ENCODE measurements at regions not wholly inside any gene's neighbourhood (a gene's known extent, or its start where the extent isn't known, plus 50 kb on each side); places are given as distances from the start of the nearest gene placed in this dataset.

DNA sequence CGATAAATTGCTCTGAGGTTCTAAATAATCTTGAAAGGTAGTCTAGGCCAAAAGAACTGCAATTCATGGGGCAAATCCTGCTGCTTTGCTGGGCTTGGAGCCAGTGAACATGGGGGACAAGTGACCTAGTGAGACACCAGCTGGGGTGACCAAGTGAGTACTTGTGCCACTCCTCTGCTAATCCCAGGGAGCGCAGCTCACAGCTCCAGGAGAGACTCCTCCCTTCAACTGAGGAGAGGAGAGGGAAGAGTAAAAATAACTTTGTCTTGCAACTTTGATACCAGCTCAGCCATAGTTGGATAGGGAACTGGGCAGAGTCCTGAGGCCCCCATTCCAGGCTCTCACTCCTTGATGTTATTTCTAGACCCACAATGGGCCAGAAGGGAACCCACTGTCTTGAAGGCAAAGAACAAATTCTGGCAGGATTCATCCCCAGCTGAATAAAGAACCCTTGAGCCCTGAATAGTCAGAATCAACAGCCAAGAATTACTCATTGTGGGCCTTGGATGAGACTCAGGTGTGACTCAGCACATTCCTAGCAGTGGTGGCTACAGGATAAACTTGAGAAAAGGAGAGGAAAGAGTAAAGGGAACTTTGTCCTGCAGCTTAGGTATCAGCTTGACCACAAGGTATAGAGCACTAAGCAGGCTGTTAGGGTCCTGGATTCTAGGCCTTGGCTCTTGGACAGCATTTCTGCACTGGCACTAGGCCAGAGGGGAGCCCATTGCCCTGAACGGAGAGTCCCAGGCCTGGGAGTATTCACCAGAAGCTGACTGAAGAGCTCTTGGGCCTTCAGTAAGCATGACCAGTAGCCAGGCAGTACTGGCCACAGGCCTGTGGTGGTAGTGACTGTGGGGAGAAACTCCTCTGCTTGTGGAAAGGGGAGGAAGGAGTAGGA is 288.3 kb upstream of the CDH18 start:
- no peak for DNase-seq (ENCODE audit: low spot score)

GRCh38 chr5:20266066-20266465 is 278.1 kb upstream of the CDH18 start:
- DNase-seq (ENCODE audit: low spot score) = no peak

DNA sequence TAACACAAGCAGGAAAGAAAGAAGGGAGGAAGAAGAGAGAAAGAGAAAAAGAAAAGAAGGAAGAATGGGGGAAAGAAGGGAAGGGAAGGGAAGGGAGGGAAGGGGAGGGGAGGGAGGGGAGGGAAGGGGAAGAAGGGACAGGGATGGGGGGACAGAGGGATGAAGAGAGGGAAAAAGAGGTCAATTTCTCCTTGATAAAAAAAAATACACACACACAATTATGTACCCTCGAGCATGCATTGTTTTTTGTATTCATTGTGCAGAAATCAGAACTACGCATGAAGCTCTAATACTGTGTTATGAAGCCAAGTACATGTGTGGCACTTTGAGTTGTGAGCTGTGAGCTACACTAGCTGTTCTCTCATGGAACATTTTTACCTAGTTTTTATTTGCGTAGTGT is 274.9 kb upstream of the CDH18 start:
- DNase-seq (ENCODE audit: low spot score) = no peak

GRCh38 chr5:20254748-20255147 is 266.7 kb upstream of the CDH18 start:
- DNase-seq (ENCODE audit: low spot score) = no peak

- no peak for DNase-seq (ENCODE audit: low spot score)
These were observed 260.1 kb upstream of the CDH18 start for GRCh38 chr5:20248118-20248517.

DNA sequence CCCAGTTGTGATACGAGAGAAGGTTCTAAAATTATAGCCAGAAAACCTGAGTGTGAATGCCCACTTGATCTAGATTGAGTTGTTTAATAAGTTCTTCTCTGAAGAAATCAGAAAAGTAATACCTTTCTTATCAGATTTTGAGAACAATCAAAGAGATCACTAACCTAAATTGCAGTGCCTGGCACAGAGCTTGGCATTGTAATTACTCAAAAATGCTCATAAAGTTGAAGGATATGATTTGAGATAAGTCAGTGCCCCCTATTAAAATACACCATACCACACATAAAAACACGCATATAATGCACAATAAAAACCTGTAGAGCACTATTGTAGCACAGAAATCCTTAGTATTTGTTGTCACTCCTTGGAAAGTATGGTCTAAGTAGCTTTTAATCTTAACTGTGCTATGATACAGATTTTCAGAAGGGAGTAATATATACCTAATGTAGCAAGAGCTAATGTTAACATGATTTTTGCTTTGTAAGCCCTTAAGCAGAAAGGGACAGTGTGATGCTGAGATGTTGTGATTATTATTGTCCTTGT is 257.5 kb upstream of the CDH18 start:
- no peak for DNase-seq (ENCODE audit: low spot score)

- DNase-seq (ENCODE audit: low spot score) = no peak
These were observed 253.4 kb upstream of the CDH18 start for GRCh38 chr5:20241351-20241750.

DNA sequence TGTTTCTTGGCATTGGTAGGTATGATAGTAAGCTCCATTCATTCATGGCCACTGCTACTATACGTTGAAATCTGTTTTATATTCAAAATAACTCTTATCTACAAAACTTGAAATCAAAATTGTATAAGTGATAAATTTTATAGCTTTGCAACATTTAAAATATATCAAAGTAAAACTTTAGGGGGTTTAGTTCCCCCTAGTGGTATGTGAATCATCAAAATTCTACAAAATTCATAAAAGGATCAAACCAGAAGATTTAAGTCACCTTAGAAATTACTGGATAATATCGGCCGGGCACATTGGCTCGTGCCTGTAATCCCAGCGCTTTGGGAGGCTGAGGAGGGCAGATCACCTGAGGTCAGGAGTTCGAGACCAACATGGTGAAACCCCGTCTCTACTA is 243.0 kb upstream of the CDH18 start:
- DNase-seq (ENCODE audit: low spot score) = no peak

- DNase-seq (ENCODE audit: low spot score) = no peak
These were observed 242.0 kb upstream of the CDH18 start for GRCh38 chr5:20230010-20230409.

GRCh38 chr5:20229303-20230005 is 241.5 kb upstream of the CDH18 start:
- DNase-seq (ENCODE audit: low spot score) = no peak

- DNase-seq (ENCODE audit: low spot score) = no peak
These were observed 237.0 kb upstream of the CDH18 start for GRCh38 chr5:20224966-20225365.

DNA sequence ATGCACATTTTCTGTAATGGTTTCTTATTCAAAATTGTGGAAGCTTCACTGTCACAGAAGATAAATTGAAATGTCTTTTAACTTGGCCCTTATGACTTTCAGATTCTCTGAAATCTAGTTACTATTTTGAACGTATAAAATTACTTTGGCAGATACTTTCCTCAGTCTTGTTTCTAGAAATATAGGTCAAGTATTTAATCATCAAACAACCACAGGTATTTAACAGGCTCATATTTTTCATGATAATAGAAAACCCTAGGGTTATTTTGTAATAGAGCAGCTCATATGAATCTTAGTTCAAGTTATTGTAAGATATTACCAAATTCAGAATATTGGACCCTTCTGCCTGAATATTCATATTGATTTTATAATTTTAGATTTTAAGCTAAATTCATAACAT is 236.0 kb upstream of the CDH18 start:
- DNase-seq (ENCODE audit: low spot score) = no peak

GRCh38 chr5:20223451-20223850 is 235.5 kb upstream of the CDH18 start:
- no peak for DNase-seq (ENCODE audit: low spot score)

DNA sequence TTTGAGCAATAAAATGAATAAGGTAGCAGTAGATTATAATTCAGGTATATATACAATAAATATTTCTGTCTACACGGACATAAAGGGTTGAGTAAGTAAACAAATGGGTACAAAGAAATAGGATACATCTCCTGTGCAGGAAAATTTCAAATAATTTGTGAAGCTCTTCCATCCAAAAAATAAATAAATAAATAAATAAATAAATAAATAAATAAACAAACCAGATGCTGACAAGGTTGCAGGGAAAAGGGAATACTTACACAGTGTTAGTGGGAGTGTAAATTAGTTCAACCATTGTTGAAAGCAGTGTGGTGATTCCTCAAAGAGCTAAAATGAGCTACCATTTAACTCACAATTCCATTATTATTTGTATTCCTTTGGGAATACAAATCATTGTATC is 227.3 kb upstream of the CDH18 start:
- no peak for DNase-seq (ENCODE audit: low spot score)

DNA sequence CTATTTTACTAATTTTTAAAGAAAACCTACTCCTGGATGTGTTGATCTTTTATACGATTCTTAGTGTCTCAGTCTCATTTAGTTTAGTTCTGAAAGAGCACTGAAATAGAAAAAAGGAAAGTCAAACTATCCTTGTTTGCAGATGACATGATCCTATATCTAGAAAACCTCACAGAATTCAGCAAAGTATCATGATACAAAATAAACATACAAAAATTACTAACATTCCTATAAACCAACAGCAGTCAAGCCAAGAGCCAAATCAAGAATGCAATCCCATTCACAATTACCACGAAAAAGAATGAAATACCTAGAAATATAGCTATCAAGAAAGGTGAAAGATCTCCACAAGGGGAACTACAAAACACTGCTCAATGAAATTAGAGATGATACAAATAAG is 225.8 kb upstream of the CDH18 start:
- DNase-seq (ENCODE audit: low spot score) = no peak

- no peak for DNase-seq (ENCODE audit: low spot score)
These were observed 224.7 kb upstream of the CDH18 start for GRCh38 chr5:20212701-20213100.

GRCh38 chr5:20166456-20166855 is 178.5 kb upstream of the CDH18 start:
- no peak for DNase-seq (ENCODE audit: low spot score)

DNA sequence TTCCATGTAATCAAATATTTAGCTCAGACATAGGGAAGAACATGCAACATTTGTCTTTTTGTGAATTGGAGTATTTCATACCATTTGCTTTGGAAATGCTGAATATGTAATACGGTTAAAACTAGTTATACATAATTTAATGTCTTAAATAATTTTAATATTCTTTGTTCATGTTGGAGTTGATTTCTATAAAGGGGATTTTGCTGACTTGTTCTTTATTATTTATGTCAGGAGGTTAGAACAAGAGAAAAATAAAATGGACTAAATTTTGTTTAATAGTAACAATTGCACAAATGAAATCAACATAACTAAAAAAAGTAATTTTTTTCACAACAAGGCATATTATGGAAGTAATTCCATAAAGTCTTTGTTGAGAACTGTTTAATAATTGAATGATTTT is 170.0 kb upstream of the CDH18 start:
- no peak for DNase-seq (ENCODE audit: low spot score)

GRCh38 chr5:20157089-20157488 is 169.1 kb upstream of the CDH18 start:
- no peak for DNase-seq (ENCODE audit: low spot score)

GRCh38 chr5:20145240-20145639 is 157.2 kb upstream of the CDH18 start:
- DNase-seq (ENCODE audit: low spot score) = no peak

- DNase-seq (ENCODE audit: low spot score) = no peak
These were observed 141.5 kb upstream of the CDH18 start for GRCh38 chr5:20129501-20129900.

GRCh38 chr5:20128343-20128742 is 140.3 kb upstream of the CDH18 start:
- no peak for DNase-seq (ENCODE audit: low spot score)

DNA sequence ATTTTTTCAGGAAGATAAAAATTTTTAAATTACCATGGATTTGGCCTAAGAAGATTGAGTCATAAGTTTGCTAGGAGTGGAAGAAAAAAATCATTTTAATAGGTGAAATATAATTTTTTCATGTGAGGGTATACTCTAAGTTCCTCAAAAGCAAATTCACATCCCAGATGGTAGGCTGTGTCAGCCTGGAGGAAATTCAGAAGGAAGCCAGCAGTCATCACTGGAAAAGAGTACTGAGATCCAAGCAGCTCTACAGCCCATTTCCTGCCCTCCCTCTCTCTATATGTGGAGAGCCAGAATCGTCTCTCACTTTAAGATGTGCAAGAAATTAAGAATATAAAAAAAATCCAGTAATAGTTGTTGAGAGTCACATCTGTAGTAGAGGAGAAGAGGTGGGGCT is 126.5 kb upstream of the CDH18 start:
- no peak for DNase-seq (ENCODE audit: low spot score)
